Colonic mucosa (tissue), 4 donors: ENCODE measurements at regions not wholly inside any gene's neighbourhood (a gene's known extent, or its start where the extent isn't known, plus 50 kb on each side); places are given as distances from the start of the nearest gene placed in this dataset.

ENCODE experiments used
- DNase-seq: peaks from one replicate; pipeline ENCODE4 v3.0.0-alpha.2; 2020
- H3K27ac ChIP-seq: fragments of 200-600 bp; one replicate; pipeline ENCODE4 v1.8.0; 2021
- H3K27me3 ChIP-seq: fragments of 200-600 bp; one replicate; pipeline ENCODE4 v1.8.0; 2021
- H3K36me3 ChIP-seq: fragments of 200-600 bp; one replicate; pipeline ENCODE4 v1.8.0; 2021
- H3K4me1 ChIP-seq: fragments of 200-600 bp; one replicate; pipeline ENCODE4 v1.8.0; 2021; ENCODE audit warnings: mild to moderate bottlenecking
- H3K4me3 ChIP-seq: fragments of 200-600 bp; one replicate; pipeline ENCODE4 v1.8.0; 2021
- H3K9ac ChIP-seq, 2 donors: one replicate each; pipeline ENCODE4 v1.7.0; 2013; ENCODE audit warnings: control low read depth in 2 of 2, low read depth in 2 of 2, low read length in 2 of 2
- H3K9me3 ChIP-seq: fragments of 200-600 bp; one replicate; pipeline ENCODE4 v1.8.0; 2021
- CTCF ChIP-seq: fragments of 200-600 bp; IDR thresholded peaks from one replicate; pipeline ENCODE4 v1.8.0; 2022; ENCODE audit warnings: antibody characterized with exemption, mild to moderate bottlenecking
- intact Hi-C: fragments of 100-400 bp; cut with DNase I; formaldehyde crosslinking; loops from one replicate; pipeline ENCODE4 v1.14.1; 2022
- donor health status: healthy.
- donor health status: DM: no; HTN: no; CAD: no.
- donor health status: DM: no; HTN: no; CAD: no.

- no peaks in the 10 kb centered on the region for H3K36me3 ChIP-seq
- intact Hi-C loops: loop anchor here (10.0 kb wide), 1 partner anchor 267 kb away; no protein-coding TSS in a partner anchor
- no peaks in the 10 kb centered on the region for H3K9me3 ChIP-seq
- H3K27ac ChIP-seq: no peak overlapping the region
- no peaks in the 10 kb centered on the region for H3K4me1 ChIP-seq
- no peaks in the 10 kb centered on the region for H3K27me3 ChIP-seq
- no peak for DNase-seq
- no peak overlapping the region for H3K9ac ChIP-seq
- H3K4me3 ChIP-seq: no peak overlapping the region
- TF ChIP-seq CTCF: no peak
These were observed 275.9 kb downstream of the FAM43A start for GRCh38 chr3:194961571-194961970.

- H3K36me3 ChIP-seq: no peaks in the 10 kb centered on the region
- DNase-seq: no peak
- H3K27me3 ChIP-seq: no peaks in the 10 kb centered on the region
- no peak overlapping the region for H3K4me3 ChIP-seq
- H3K4me1 ChIP-seq: no peaks in the 10 kb centered on the region
- H3K27ac ChIP-seq: no peak overlapping the region
- TF ChIP-seq CTCF: no peak
- no peaks in the 10 kb centered on the region for H3K9me3 ChIP-seq
- H3K9ac ChIP-seq: no peak overlapping the region
- intact Hi-C loops: loop anchor here (10.0 kb wide), 1 partner anchor 267 kb away; no protein-coding TSS in a partner anchor
These were observed 276.4 kb downstream of the FAM43A start for GRCh38 chr3:194962056-194962455.

GRCh38 chr3:194964809-194965208 is 279.1 kb downstream of the FAM43A start:
- TF ChIP-seq CTCF: no peak
- Histone ChIP-seq H3K4me1 (no peaks in the 10 kb centered on the region), H3K36me3 (no peaks in the 10 kb centered on the region), H3K9ac (no peak overlapping the region), H3K27ac (no peak overlapping the region), H3K9me3 (no peaks in the 10 kb centered on the region), H3K27me3 (no peaks in the 10 kb centered on the region), H3K4me3 (no peak overlapping the region)
- intact Hi-C loops: loop anchor here (10.0 kb wide), 1 partner anchor 270 kb away; no protein-coding TSS in a partner anchor
- DNase-seq: no peak

- intact Hi-C loops: loop anchor here (10.0 kb wide), 1 partner anchor 273 kb away; no protein-coding TSS in a partner anchor
- Histone ChIP-seq H3K4me1 (no peaks in the 10 kb centered on the region), H3K27ac (no peak overlapping the region), H3K27me3 (no peaks in the 10 kb centered on the region), H3K4me3 (no peak overlapping the region), H3K9me3 (no peaks in the 10 kb centered on the region), H3K9ac (no peak overlapping the region), H3K36me3 (no peaks in the 10 kb centered on the region)
- DNase-seq: peak; percentile 4
- TF ChIP-seq CTCF: no peak
These were observed 281.8 kb downstream of the FAM43A start for GRCh38 chr3:194967151-194968117.

GRCh38 chr3:194970066-194970465 is 284.4 kb downstream of the FAM43A start:
- H3K27me3 ChIP-seq: no peaks in the 10 kb centered on the region
- no peak for TF ChIP-seq CTCF
- intact Hi-C loops: no loop called here
- H3K9me3 ChIP-seq: no peaks in the 10 kb centered on the region
- H3K4me3 ChIP-seq: no peak overlapping the region
- H3K27ac ChIP-seq: no peak overlapping the region
- DNase-seq: no peak
- H3K9ac ChIP-seq: no peak overlapping the region
- H3K36me3 ChIP-seq: no peaks in the 10 kb centered on the region
- no peaks in the 10 kb centered on the region for H3K4me1 ChIP-seq
